Left hindlimb (tissue), 1 donor: ENCODE measurements at regions not wholly inside any gene's neighbourhood (a gene's known extent, or its start where the extent isn't known, plus 50 kb on each side); places are given as distances from the start of the nearest gene placed in this dataset.

Source experiments
- DNase-seq: peaks from one replicate; pipeline ENCODE4 v3.0.0-alpha.2; 2018

GRCh38 chr2:104654811-104655210, 199.1 kb upstream of the POU3F3 start:
- no peak for DNase-seq

GRCh38 chr2:104656571-104657163, 197.2 kb upstream of the POU3F3 start:
- no peak for DNase-seq

DNA sequence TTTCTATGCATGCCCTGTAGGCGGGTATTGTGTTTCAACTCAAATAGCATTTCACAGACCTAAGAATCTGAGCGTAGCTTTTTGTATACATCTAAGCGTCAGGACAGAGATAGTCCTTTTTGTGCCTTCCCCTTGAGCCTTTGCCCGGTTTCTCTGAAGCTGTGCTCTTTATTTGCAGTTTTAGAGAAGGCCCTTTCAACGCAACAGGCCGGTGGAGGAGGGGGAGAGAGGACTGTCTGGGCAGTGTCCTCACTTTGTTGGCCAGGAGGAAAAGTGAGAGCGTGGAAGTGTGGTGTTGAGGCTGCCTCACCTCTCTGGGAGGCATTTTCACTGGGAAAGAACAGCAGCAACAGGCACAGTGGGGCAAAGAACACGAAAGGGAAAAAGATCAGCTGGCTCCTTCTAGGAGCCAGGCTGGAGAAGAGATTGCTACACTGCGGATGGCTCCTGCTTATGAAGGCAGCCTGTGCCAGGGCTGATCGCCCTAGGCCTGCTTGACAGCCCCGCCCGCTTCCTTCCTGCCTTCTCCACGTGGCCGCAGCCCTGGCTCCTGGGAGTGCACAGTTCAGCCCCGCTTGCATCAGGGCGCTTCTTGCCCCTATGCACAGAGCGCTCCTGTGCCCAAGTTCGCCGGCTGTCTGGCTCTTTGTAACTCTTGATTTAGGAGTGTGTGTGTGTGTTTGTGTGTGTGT, 195.6 kb upstream of the POU3F3 start:
- DNase-seq, result peak; percentile 56

- DNase-seq, result peak; percentile 44
Measured at GRCh38 chr2:104658904-104659591, 194.9 kb upstream of the POU3F3 start.

- DNase-seq, result no peak
Measured at GRCh38 chr2:104660991-104661390, 192.9 kb upstream of the POU3F3 start.

DNA sequence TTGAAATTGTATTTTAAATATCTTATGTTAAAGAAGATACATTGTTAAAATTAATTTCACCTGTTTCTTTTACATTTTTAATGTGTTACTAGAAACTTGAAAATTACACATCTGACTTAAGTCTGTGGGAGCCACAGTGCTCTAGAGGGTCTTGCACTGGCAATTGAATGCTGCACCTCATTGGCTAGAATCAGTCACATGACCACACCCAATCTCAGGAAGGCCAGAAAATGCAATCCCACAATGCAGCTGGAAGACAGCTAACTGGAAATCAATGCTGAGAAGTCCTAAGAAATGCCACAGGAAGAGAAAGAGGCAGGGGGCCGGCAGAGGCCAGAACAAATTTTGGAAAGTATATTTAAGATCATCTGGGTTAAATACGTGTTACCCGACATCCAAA, 189.2 kb upstream of the POU3F3 start:
- no peak for DNase-seq

DNA sequence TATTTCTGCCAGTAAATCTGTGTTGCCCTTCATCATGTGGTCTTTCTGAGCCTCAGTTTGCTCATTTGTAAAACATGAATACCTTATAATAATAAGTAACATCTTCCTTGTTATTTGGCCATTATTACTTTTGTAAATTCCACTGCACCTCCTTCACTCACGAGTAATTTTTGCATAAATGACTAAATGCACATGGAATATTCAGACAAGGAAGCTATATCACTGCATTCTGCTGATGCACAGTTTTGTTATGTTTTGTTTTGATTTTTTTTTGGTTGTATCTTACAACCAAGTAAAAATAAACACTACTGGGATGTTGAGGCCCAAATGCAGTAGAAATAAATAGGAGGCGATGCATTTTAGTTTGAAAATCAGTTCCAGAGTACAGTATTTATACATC, 185.3 kb upstream of the POU3F3 start:
- no peak for DNase-seq

- DNase-seq, result no peak
Measured at GRCh38 chr2:104673225-104673624, 180.7 kb upstream of the POU3F3 start.

GRCh38 chr2:104678181-104678580, 175.7 kb upstream of the POU3F3 start:
- no peak for DNase-seq

DNA sequence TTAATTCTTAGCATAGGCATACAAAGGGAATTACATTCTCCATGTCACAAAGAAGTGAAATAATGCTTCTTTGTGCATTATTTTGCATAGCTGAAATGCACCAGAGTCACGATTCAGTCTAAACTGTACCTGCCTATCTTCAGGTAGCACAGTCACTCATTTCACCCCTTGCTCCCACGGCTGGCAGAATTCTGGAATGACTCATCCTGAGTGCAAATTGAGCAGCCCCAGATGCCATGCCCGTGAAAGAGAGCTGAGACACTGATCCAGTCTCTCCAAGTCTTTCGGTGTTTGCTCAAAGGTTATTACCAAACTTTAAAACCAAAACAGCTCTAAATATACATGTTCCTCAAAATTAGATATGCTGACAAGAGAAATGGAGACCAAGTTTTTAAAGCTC, 168.3 kb upstream of the POU3F3 start:
- no peak for DNase-seq

DNA sequence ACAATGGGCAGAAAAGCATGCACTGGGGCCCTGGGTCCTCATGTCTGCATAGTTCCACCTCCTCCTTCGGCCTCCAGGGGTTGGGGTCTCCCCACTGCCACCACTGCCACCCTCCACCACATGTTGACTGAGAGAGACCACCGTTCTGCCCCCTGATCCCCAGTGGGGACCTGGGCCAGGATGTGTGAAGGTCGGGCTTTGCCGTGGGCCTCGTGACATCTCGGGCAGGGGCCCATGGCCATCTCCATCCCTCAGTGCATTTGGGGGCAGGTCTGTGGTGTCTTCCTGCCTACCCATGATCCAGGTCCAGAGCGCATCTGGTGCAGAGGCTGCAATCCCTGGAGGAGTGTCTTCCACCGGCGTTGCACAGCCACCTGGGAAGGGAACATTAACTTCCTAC, 166.8 kb upstream of the POU3F3 start:
- no peak for DNase-seq

GRCh38 chr2:104690255-104690984, 163.5 kb upstream of the POU3F3 start:
- DNase-seq, result no peak

GRCh38 chr2:104698276-104698675, 155.6 kb upstream of the POU3F3 start:
- DNase-seq, result no peak

DNA sequence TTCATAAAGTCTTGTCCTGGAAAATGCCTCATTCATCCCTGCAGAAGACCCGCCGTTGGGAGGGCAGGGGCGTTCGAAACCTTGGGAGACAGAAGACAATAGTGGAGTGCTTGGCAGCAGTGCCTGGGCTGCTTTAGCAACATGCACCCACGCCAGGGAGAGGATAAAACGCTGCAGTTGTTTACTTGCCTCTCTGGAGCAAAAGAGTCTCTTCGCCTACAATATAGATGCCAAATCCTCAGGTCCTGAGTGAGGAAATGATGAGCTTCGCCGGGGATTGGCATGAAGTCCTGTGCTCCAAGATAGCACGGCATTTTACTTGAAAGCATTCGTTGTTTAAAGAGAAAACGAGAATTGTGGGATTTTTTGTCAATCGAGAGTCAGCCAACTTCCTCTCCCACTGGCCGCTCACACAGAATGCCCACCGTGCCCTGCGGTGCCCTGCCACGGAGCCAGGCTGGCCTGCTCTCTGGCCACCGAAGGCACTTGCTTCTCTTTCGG, 152.5 kb upstream of the POU3F3 start:
- no peak for DNase-seq

DNA sequence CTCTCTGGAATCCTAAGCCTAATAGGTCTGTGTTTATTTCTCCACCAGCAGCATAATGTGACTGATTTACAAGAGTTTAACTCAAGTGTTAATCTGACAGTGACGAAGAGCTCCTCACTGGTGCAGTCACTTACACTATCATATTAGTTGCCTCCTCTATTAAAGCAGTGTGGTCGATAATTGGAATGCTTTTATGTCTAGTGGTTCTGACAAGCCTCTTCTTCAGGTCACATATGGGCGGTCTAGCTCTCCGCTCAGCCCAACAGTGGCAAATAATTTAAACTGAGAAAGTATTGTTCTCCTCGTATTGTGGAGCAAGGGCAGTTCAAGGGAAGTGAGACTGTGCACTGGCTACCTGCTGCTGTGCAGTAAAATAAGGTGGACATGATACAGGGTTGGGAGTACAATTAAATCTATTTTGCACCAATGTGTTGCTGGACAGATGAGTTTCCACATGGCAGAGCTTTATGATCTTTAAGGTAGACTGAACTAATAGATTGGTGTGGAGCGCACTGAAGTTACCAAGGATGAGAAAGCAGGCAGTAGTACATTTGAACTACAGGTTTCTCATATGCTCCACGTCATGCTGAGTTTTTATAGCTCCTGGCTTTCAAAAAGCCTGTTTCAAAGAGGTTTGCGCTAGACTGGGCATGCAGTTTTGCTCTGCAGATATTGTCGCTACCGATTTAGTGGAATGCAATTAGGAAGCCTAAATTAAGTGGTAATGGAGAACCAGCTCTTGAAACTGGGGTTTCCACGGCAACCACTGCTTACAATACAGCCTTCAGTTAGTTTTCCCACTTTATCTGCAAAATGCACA, 151.7 kb upstream of the POU3F3 start:
- DNase-seq, result no peak

GRCh38 chr2:104703669-104704068, 150.2 kb upstream of the POU3F3 start:
- no peak for DNase-seq

GRCh38 chr2:104704496-104705245, 149.2 kb upstream of the POU3F3 start:
- no peak for DNase-seq

DNA sequence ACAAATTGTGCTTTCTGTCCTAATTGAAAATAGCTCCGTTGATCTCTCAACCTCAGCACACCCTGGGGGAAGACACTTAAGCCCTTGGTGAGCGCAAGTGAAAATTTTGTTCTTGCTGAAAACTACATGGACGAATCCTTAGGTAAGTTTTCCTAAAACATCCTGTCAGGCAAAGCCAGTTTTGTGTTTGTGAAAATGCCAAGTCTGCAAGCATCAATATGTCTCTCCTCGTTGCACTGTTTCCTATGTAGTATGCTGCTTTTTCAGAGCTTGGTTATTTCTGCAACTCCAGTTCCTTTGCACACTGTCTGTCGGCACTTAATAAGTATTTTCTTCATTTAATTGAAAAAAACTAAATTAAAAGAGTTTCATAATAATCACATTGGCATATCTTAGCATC, 146.9 kb upstream of the POU3F3 start:
- no peak for DNase-seq

GRCh38 chr2:104708967-104709366, 144.9 kb upstream of the POU3F3 start:
- DNase-seq, result no peak

- DNase-seq, result no peak
Measured at GRCh38 chr2:104716061-104716460, 137.9 kb upstream of the POU3F3 start.

DNA sequence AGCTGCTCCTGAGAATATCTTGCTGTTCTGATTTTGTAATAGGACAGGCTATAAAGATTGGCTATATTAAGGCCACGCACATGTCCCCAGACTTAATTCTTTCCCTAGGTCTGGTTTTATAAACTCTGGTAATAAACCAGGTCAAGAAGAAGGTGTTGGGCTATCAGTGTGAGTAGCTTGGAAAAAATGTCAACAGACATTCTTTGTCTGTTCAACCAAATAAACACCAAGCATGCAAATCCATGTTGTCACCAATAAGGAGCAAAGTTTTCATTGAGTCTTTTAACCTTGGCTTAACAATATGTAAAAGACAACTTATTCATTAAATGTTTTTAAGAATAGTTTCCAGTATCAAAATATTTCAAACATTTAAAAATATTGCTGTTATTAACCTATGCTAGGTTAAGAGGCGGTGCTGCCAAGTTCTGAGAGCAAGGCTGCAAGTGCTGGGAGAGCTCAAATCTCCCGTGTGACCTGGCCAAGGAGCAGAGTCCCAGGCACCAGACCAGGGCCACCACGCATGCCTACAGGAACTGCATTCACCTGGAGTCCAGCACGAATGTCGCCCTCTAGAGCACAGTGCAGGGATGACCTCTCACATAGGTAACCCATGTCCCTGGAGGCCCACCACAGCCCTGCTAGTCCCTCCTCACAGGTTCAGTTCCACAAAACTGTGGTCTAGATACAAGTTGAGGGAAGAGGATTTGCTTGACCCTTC, 120.5 kb upstream of the POU3F3 start:
- DNase-seq, result no peak
